Dedifferentiated amniotic fluid mesenchymal stem cell (primary cell): ENCODE measurements at regions not wholly inside any gene's neighbourhood (a gene's known extent, or its start where the extent isn't known, plus 50 kb on each side); places are given as distances from the start of the nearest gene placed in this dataset.

Experiments used
- DNase-seq: peaks from one replicate; pipeline ENCODE4 v3.0.0-alpha.2; 2016; ENCODE audit errors: extremely low spot score

- no peak for DNase-seq
Measured at GRCh38 chr19:28238270-28238820, 974.6 kb downstream of the UQCRFS1 start.

GRCh38 chr19:28235606-28236125 lies 977.3 kb downstream of the UQCRFS1 start:
- DNase-seq: no peak

GRCh38 chr19:28234637-28235036 lies 978.3 kb downstream of the UQCRFS1 start:
- no peak for DNase-seq

- no peak for DNase-seq
Measured at GRCh38 chr19:28228854-28229253, 984.1 kb downstream of the UQCRFS1 start.

- DNase-seq: no peak
Measured at GRCh38 chr19:28224441-28224840, 988.5 kb downstream of the UQCRFS1 start.

GRCh38 chr19:28221736-28222135 lies 991.2 kb downstream of the UQCRFS1 start:
- DNase-seq: no peak

- no peak for DNase-seq
Measured at GRCh38 chr19:28218728-28219127, 994.2 kb downstream of the UQCRFS1 start.

- DNase-seq: no peak
Measured at GRCh38 chr19:28217022-28217421, 995.9 kb downstream of the UQCRFS1 start.

- no peak for DNase-seq
Measured at GRCh38 chr19:28213470-28214082, 999.4 kb downstream of the UQCRFS1 start.

GRCh38 chr19:28210886-28211285 lies 1002.1 kb downstream of the UQCRFS1 start:
- no peak for DNase-seq

GRCh38 chr19:28208745-28209144 lies 1004.2 kb downstream of the UQCRFS1 start:
- no peak for DNase-seq

- no peak for DNase-seq
Measured at GRCh38 chr19:28207244-28207643, 1005.7 kb downstream of the UQCRFS1 start.

- no peak for DNase-seq
Measured at GRCh38 chr19:28201462-28201943, 1011.4 kb downstream of the UQCRFS1 start.

- DNase-seq: no peak
Measured at GRCh38 chr19:28199323-28199722, 1013.6 kb downstream of the UQCRFS1 start.

- no peak for DNase-seq
Measured at GRCh38 chr19:28196961-28197360, 1016.0 kb downstream of the UQCRFS1 start.

GRCh38 chr19:28196101-28196500 lies 1016.9 kb downstream of the UQCRFS1 start:
- DNase-seq: no peak

- no peak for DNase-seq
Measured at GRCh38 chr19:28185646-28186045, 1027.3 kb downstream of the UQCRFS1 start.

GRCh38 chr19:28184997-28185396 lies 1028.0 kb downstream of the UQCRFS1 start:
- DNase-seq: no peak

GRCh38 chr19:28176193-28176592 lies 1036.8 kb downstream of the UQCRFS1 start:
- DNase-seq: no peak

- DNase-seq: no peak
Measured at GRCh38 chr19:28171983-28172382, 1041.0 kb downstream of the UQCRFS1 start.

- DNase-seq: no peak
Measured at GRCh38 chr19:28170066-28170465, 1042.9 kb downstream of the UQCRFS1 start.

- no peak for DNase-seq
Measured at GRCh38 chr19:28169168-28169887, 1043.6 kb downstream of the UQCRFS1 start.

GRCh38 chr19:28168557-28168956 lies 1044.4 kb downstream of the UQCRFS1 start:
- DNase-seq: no peak
